GM12878 (cell line): ENCODE measurements at regions not wholly inside any gene's neighbourhood (a gene's known extent, or its start where the extent isn't known, plus 50 kb on each side); places are given as distances from the start of the nearest gene placed in this dataset.

Source experiments
- ATAC-seq: fragments of 200-7000 bp; cut with Tn5 transposase; 3 replicates; pipeline ENCODE4 v1.9.1; 2020; ENCODE audit warnings: mild to moderate bottlenecking, moderate library complexity
- BruUV-seq: library from RNA; stranded (reverse); fragments of 400-500 nt; replicated peaks from 2 replicates; lab custom pipeline; 2021; lab: Mats Ljungman, UMichigan
- CTCF ChIA-PET: fragments of 300-600 bp; sonication (Branson Sonifier 250); formaldehyde crosslinking; extraction: SDS; loops from one replicate; lab custom pipeline; 2021; ENCODE audit warnings: inconsistent platforms; lab: Yijun Ruan, JAX
- POLR2A ChIA-PET: fragments of 350-600 bp; formaldehyde crosslinking; extraction: SDS; loops from one replicate; lab custom pipeline; 2021; ENCODE audit warnings: inconsistent platforms; lab: Charles Lee
- RAD21 ChIA-PET: fragments of 300-600 bp; sonication (Branson Sonifier 250); formaldehyde crosslinking; loops from one replicate; lab custom pipeline; 2023; ENCODE audit warnings: antibody characterized with exemption; ENCODE audit not compliant: unreplicated experiment; lab: Charles Lee
- SMC1A ChIA-PET: fragments of 300-600 bp; sonication (Branson Sonifier 250); formaldehyde crosslinking; loops from one replicate; lab custom pipeline; 2023; ENCODE audit not compliant: unreplicated experiment, uncharacterized antibody; lab: Charles Lee
- DNase-seq: peaks from one replicate; pipeline ENCODE4 v3.0.0-alpha.2; 2011; ENCODE audit warnings: low read depth, low spot score
- FAIRE-seq: peaks from 3 replicates; lab custom pipeline; 2011; peaks lifted over from hg19 to GRCh38; lab: Jason Lieb, UNC
- H2AFZ ChIP-seq: 2 replicates; pipeline ENCODE4 v1.6.0; 2011; ENCODE audit warnings: low read depth, low read length, control low read depth; ENCODE audit not compliant: control insufficient read depth
- H3K27ac ChIP-seq: 2 replicates; pipeline ENCODE4 v1.5.1; 2011; ENCODE audit warnings: control low read depth; ENCODE audit not compliant: control insufficient read depth, insufficient read depth
- H3K27me3 ChIP-seq, 2 experiments: replicated peaks in 1 of 2; 2 replicates each; pipeline versions ENCODE4 v1.6.0 to v1.6.1; 2011; ENCODE audit warnings: low read length in 1 of 2; ENCODE audit not compliant: control insufficient read depth in 2 of 2, insufficient read depth in 2 of 2
- H3K36me3 ChIP-seq, 2 experiments: 2 replicates each; pipeline ENCODE4 v1.5.1; 2011; ENCODE audit warnings: low read length in 1 of 2; ENCODE audit not compliant: control insufficient read depth in 2 of 2, insufficient read depth in 2 of 2
- H3K4me1 ChIP-seq: 2 replicates; pipeline ENCODE4 v1.6.1; 2011; ENCODE audit warnings: mild to moderate bottlenecking, low read length, moderate library complexity, mixed read lengths; ENCODE audit not compliant: control insufficient read depth, insufficient read depth
- H3K4me2 ChIP-seq: 2 replicates; pipeline ENCODE4 v1.6.0; 2011; ENCODE audit warnings: control low read depth; ENCODE audit not compliant: control insufficient read depth, insufficient read depth
- H3K4me3 ChIP-seq: fragments of 200-600 bp; sonication (generic); 2 replicates; pipeline ENCODE4 v1.5.1; 2016
- H3K79me2 ChIP-seq: 2 replicates; pipeline ENCODE4 v1.6.0; 2011; ENCODE audit warnings: low read length; ENCODE audit not compliant: control insufficient read depth, insufficient read depth
- H3K9ac ChIP-seq: 2 replicates; pipeline ENCODE4 v1.8.0; 2011; ENCODE audit warnings: low read length, control low read depth, mixed read lengths; ENCODE audit not compliant: control insufficient read depth, insufficient read depth
- H3K9me3 ChIP-seq: replicated peaks from 3 replicates; pipeline ENCODE4 v1.5.1; 2011; ENCODE audit warnings: mild to moderate bottlenecking, low read length; ENCODE audit not compliant: control insufficient read depth, insufficient read depth
- H4K20me1 ChIP-seq: 2 replicates; pipeline ENCODE4 v1.6.0; 2011; ENCODE audit not compliant: control insufficient read depth, insufficient read depth
- HCFC1 ChIP-seq: fragments of 150-350 bp; IDR thresholded peaks from 2 replicates; pipeline ENCODE4 v1.6.1; 2014; ENCODE audit warnings: low read length
- NKRF ChIP-seq: fragments of 450-650 bp; conservative IDR thresholded peaks from 2 replicates; pipeline ENCODE4 v1.6.1; 2017; ENCODE audit warnings: mild to moderate bottlenecking, moderate library complexity
- NR2C2 ChIP-seq: IDR thresholded peaks from 2 replicates; pipeline ENCODE4 v1.6.1; 2011; ENCODE audit warnings: borderline replicate concordance, low read depth; ENCODE audit not compliant: control insufficient read depth, insufficient read length
- PAX8 ChIP-seq: fragments of 450-650 bp; IDR thresholded peaks from 2 replicates; pipeline ENCODE4 v1.6.1; 2017; ENCODE audit warnings: mild to moderate bottlenecking, moderate library complexity
- SRF ChIP-seq, 2 experiments: IDR thresholded peaks; 2 replicates each; pipeline ENCODE4 v1.6.1; 2011; ENCODE audit warnings: low read depth in 2 of 2, low read length in 2 of 2, mild to moderate bottlenecking in 1 of 2, moderate library complexity in 1 of 2
- WGBS: methylation state at CpG from one replicate; pipeline ENCODE4 v1.1.6; 2016; ENCODE audit warnings: low lambda C conversion rate; ENCODE audit not compliant: insufficient replicate concordance, insufficient coverage; ENCODE audit errors: missing lambda C conversion rate; 5-methylcytosine and 5-hydroxymethylcytosine counted together
- in situ Hi-C: fragments of 300-500 bp; cut with MboI; formaldehyde crosslinking; loops from 9 replicates; pipeline ENCODE4 v1.14.3; 2018; ENCODE audit warnings: mixed read lengths
- intact Hi-C: fragments of 100-400 bp; cut with micrococcal nuclease; formaldehyde crosslinking; loops from one replicate; pipeline ENCODE4 v1.14.2; 2022; ENCODE audit not compliant: unreplicated experiment
- TF ChIP-seq, protein P1 (sequence below): fragments of 150-350 bp; IDR thresholded peaks from 2 replicates; pipeline ENCODE4 v1.6.1; 2016; ENCODE audit warnings: low read depth, low read length

DNA sequence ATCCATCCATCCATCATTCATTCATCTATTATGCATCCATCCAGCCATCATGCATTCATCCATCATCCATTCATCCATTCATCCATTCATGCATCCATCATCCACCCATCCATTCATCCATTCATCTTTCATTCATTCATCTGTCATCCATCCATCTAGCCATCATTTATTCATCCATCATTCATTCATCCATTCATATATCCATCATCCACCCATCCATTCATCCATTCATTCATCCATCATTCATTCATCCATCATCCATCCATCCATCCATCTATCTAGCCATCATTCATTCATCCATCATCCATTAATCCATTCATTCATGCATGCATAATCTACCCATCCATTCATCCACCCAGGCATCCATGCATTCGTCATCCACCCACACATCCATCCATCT is 1450.3 kb downstream of the TBC1D22A start (continued):
- TF ChIP-seq, protein P1, sequence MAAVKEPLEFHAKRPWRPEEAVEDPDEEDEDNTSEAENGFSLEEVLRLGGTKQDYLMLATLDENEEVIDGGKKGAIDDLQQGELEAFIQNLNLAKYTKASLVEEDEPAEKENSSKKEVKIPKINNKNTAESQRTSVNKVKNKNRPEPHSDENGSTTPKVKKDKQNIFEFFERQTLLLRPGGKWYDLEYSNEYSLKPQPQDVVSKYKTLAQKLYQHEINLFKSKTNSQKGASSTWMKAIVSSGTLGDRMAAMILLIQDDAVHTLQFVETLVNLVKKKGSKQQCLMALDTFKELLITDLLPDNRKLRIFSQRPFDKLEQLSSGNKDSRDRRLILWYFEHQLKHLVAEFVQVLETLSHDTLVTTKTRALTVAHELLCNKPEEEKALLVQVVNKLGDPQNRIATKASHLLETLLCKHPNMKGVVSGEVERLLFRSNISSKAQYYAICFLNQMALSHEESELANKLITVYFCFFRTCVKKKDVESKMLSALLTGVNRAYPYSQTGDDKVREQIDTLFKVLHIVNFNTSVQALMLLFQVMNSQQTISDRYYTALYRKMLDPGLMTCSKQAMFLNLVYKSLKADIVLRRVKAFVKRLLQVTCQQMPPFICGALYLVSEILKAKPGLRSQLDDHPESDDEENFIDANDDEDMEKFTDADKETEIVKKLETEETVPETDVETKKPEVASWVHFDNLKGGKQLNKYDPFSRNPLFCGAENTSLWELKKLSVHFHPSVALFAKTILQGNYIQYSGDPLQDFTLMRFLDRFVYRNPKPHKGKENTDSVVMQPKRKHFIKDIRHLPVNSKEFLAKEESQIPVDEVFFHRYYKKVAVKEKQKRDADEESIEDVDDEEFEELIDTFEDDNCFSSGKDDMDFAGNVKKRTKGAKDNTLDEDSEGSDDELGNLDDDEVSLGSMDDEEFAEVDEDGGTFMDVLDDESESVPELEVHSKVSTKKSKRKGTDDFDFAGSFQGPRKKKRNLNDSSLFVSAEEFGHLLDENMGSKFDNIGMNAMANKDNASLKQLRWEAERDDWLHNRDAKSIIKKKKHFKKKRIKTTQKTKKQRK: no peak
- no peak for TF ChIP-seq HCFC1
- TF ChIP-seq PAX8: no peak

- no peaks in the 10 kb centered on the region for H3K79me2 ChIP-seq
- no peak overlapping the region for H3K9ac ChIP-seq
- WGBS: 0% methylated on average over 6 of the region's 7 CpGs
- H3K36me3 ChIP-seq: no peaks in the 10 kb centered on the region
- CTCF ChIA-PET: no interaction called here
- ATAC-seq: no peak
- DNase-seq: no peak
- H4K20me1 ChIP-seq: no peaks in the 10 kb centered on the region
- no peaks in the 10 kb centered on the region for H3K27me3 ChIP-seq
- no peak for FAIRE-seq
- no TSS peak for BruUV-seq
- RAD21 ChIA-PET: no interaction called here
- intact Hi-C loops (no loop called here), in situ Hi-C loops (no loop called here)
- POLR2A ChIA-PET: no interaction called here
- no peak overlapping the region for H3K27ac ChIP-seq
- no peak overlapping the region for H3K4me3 ChIP-seq
- no peak overlapping the region for H3K4me2 ChIP-seq
- SMC1A ChIA-PET: no interaction called here
- no peak overlapping the region for H2AFZ ChIP-seq
- H3K4me1 ChIP-seq: no peaks in the 10 kb centered on the region
- no peaks in the 10 kb centered on the region; the same call in 2 of the 3 replicates for H3K9me3 ChIP-seq
- TF ChIP-seq NKRF: no peak
- TF ChIP-seq NR2C2: no peak
- TF ChIP-seq SRF (IDR thresholded peaks at IDR 0.05; ENCODE audit: low read depth in 2 of 2, low read length in 2 of 2): no peak
Observed at GRCh38 chr22:48210812-48211211, 1448.4 kb downstream of the TBC1D22A start.
